Mesenchymal stem cell (in vitro differentiated cells and primary cell): ENCODE measurements at regions not wholly inside any gene's neighbourhood (a gene's known extent, or its start where the extent isn't known, plus 50 kb on each side); places are given as distances from the start of the nearest gene placed in this dataset.

Experiments
- DNase-seq: peaks from one replicate; pipeline ENCODE4 v3.0.0-alpha.2; 2013
- H2AFZ ChIP-seq: one replicate; pipeline ENCODE4 v1.6.1; 2013; ENCODE audit warnings: low read depth, mild to moderate bottlenecking, control low read depth, inconsistent platforms, low read length, moderate library complexity
- H2AK5ac ChIP-seq: 2 replicates; pipeline ENCODE4 v1.6.1; 2013; ENCODE audit warnings: low read length, moderate library complexity, mild to moderate bottlenecking, inconsistent platforms; ENCODE audit not compliant: severe bottlenecking
- H2BK120ac ChIP-seq: one replicate; pipeline ENCODE4 v1.6.1; 2013; ENCODE audit warnings: low read depth, mild to moderate bottlenecking, inconsistent platforms, low read length, moderate library complexity
- H2BK12ac ChIP-seq, 2 experiments: one replicate each; pipeline ENCODE4 v1.6.1; 2013; ENCODE audit warnings: inconsistent platforms in 2 of 2, low read length in 2 of 2, mild to moderate bottlenecking in 2 of 2, moderate library complexity in 2 of 2, control low read depth in 1 of 2
- H2BK15ac ChIP-seq: one replicate; pipeline ENCODE4 v1.6.1; 2013; ENCODE audit warnings: mild to moderate bottlenecking, low read depth, inconsistent platforms; ENCODE audit not compliant: poor library complexity, severe bottlenecking
- H2BK5ac ChIP-seq: 2 replicates; pipeline ENCODE4 v1.6.1; 2013; ENCODE audit warnings: low read depth, mild to moderate bottlenecking, low read length, control low read depth, inconsistent platforms; ENCODE audit not compliant: poor library complexity, severe bottlenecking
- H3K14ac ChIP-seq, 2 experiments: one replicate each; pipeline ENCODE4 v1.6.1; 2013; ENCODE audit warnings: inconsistent platforms in 2 of 2, low read length in 2 of 2, control low read depth in 1 of 2, mild to moderate bottlenecking in 1 of 2, moderate library complexity in 1 of 2
- H3K18ac ChIP-seq, 2 experiments: one replicate each; pipeline ENCODE4 v1.6.1; 2013; ENCODE audit warnings: inconsistent platforms in 2 of 2, low read length in 2 of 2, control low read depth in 1 of 2, low read depth in 1 of 2, mild to moderate bottlenecking in 1 of 2
- H3K23ac ChIP-seq, 2 experiments: one replicate each; pipeline ENCODE4 v1.6.1; 2013; ENCODE audit warnings: inconsistent platforms in 2 of 2, low read length in 2 of 2, mild to moderate bottlenecking in 2 of 2, moderate library complexity in 2 of 2, control low read depth in 1 of 2
- H3K27ac ChIP-seq: 2 replicates; pipeline ENCODE4 v1.5.1; 2013; ENCODE audit warnings: mild to moderate bottlenecking, moderate library complexity, low read length, control low read depth, inconsistent platforms; ENCODE audit not compliant: poor library complexity, severe bottlenecking
- H3K27me3 ChIP-seq, 2 experiments: 2 replicates each; pipeline versions ENCODE4 v1.6.1 to v1.7.0; 2013; ENCODE audit warnings: low read length in 2 of 2, mild to moderate bottlenecking in 2 of 2, moderate library complexity in 2 of 2, control low read depth in 1 of 2, inconsistent platforms in 1 of 2; ENCODE audit not compliant: control insufficient read depth in 1 of 2, insufficient read depth in 1 of 2
- H3K36me3 ChIP-seq, 2 experiments: 2 replicates each; pipeline versions ENCODE4 v1.6.1 to v1.7.0; 2013; ENCODE audit warnings: low read length in 2 of 2, control low read depth in 1 of 2, inconsistent platforms in 1 of 2, low read depth in 1 of 2, mild to moderate bottlenecking in 1 of 2; ENCODE audit not compliant: insufficient read depth in 2 of 2, control insufficient read depth in 1 of 2
- H3K4ac ChIP-seq, 2 experiments: one replicate each; pipeline ENCODE4 v1.6.1; 2013; ENCODE audit warnings: inconsistent platforms in 2 of 2, low read length in 2 of 2, mild to moderate bottlenecking in 2 of 2, moderate library complexity in 2 of 2, control low read depth in 1 of 2, low read depth in 1 of 2
- H3K4me1 ChIP-seq: 2 replicates; pipeline ENCODE4 v1.6.1; 2013; ENCODE audit warnings: low read depth, low read length, control low read depth; ENCODE audit not compliant: control insufficient read depth, insufficient read depth
- H3K4me2 ChIP-seq: 2 replicates; pipeline ENCODE4 v1.6.1; 2013; ENCODE audit warnings: low read length, mild to moderate bottlenecking, inconsistent platforms; ENCODE audit not compliant: poor library complexity, severe bottlenecking
- H3K4me3 ChIP-seq, 2 experiments: 2 replicates each; pipeline versions ENCODE4 v1.5.1 to v1.7.0; 2013; ENCODE audit warnings: low read length in 2 of 2, mild to moderate bottlenecking in 2 of 2, control low read depth in 1 of 2, low read depth in 1 of 2; ENCODE audit not compliant: insufficient read depth in 1 of 2
- H3K79me1 ChIP-seq: replicated peaks from 2 replicates; pipeline ENCODE4 v1.6.1; 2013; ENCODE audit warnings: mild to moderate bottlenecking, control low read depth, low read length, inconsistent platforms; ENCODE audit not compliant: poor library complexity, severe bottlenecking
- H3K9ac ChIP-seq: 2 replicates; pipeline ENCODE4 v1.7.0; 2013; ENCODE audit warnings: mild to moderate bottlenecking, low read length, moderate library complexity
- H3K9me3 ChIP-seq: 2 replicates; pipeline ENCODE4 v1.7.0; 2013; ENCODE audit warnings: mild to moderate bottlenecking, low read length; ENCODE audit not compliant: control insufficient read depth
- H4K8ac ChIP-seq: one replicate; pipeline ENCODE4 v1.6.1; 2013; ENCODE audit warnings: inconsistent platforms, mild to moderate bottlenecking, low read length, moderate library complexity
- H4K91ac ChIP-seq: one replicate; pipeline ENCODE4 v1.6.1; 2013; ENCODE audit warnings: mild to moderate bottlenecking, low read length, inconsistent platforms
- WGBS: methylation state at CpG from one replicate; pipeline ENCODE4 v1.1.7; 2013; ENCODE audit warnings: mixed read lengths; 5-methylcytosine and 5-hydroxymethylcytosine counted together

DNA sequence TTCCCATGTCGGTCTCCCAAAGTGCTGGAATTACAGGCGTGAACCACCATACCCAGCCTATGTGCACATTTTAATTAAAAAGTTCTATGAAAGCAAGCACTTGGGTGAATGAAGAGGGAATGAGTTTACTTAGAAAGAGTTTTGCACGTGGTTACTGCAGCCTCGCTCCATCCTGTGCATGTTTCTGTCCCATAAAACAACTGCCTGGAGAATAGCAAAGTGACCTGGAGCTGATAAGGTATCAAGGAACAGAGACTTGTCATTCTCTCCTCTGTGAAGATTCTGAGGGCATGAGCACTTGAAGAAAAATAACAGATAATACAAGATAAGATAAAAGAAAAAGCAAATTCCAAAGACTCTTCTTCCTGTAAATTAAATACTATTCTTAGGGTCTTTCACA, 112.2 kb upstream of the JCAD start:
- 39% methylated on average over 3 of the region's 4 CpGs for WGBS
- H3K27ac ChIP-seq: no peak overlapping the region
- no peak overlapping the region for H4K91ac ChIP-seq
- H2AK5ac ChIP-seq: no peak overlapping the region
- no peak overlapping the region for H3K9ac ChIP-seq
- H2BK120ac ChIP-seq: no peak overlapping the region
- H4K8ac ChIP-seq: no peak overlapping the region
- H3K23ac ChIP-seq: no peak overlapping the region
- H3K4me2 ChIP-seq: no peak overlapping the region
- H2BK15ac ChIP-seq: no peak overlapping the region
- H2BK5ac ChIP-seq: no peak overlapping the region
- H3K9me3 ChIP-seq: peaks cover 6% of the 10 kb centered on the region
- no peaks in the 10 kb centered on the region for H3K79me1 ChIP-seq
- H2BK12ac ChIP-seq: no peak overlapping the region
- peaks cover 3% of the 10 kb centered on the region for H3K4me1 ChIP-seq
- no peaks in the 10 kb centered on the region for H3K27me3 ChIP-seq
- no peak overlapping the region for H3K4ac ChIP-seq
- H3K18ac ChIP-seq: no peak overlapping the region
- no peak overlapping the region for H3K14ac ChIP-seq
- no peak overlapping the region for H3K4me3 ChIP-seq
- H2AFZ ChIP-seq: no peak overlapping the region
- DNase-seq: peak; percentile 34
- no peaks in the 10 kb centered on the region for H3K36me3 ChIP-seq

GRCh38 chr10:30170814-30171213, 111.4 kb upstream of the JCAD start:
- Histone ChIP-seq H3K27ac (no peak overlapping the region), H2BK15ac (no peak overlapping the region), H3K4me3 (no peak overlapping the region), H2BK120ac (no peak overlapping the region), H2BK5ac (no peak overlapping the region), H2AFZ (no peak overlapping the region), H3K79me1 (no peaks in the 10 kb centered on the region), H3K18ac (no peak overlapping the region), H2AK5ac (no peak overlapping the region), H3K4me2 (no peak overlapping the region), H4K91ac (no peak overlapping the region), H3K23ac (no peak overlapping the region), H3K9ac (no peak overlapping the region), H3K14ac (no peak overlapping the region), H3K9me3 (peaks cover 6% of the 10 kb centered on the region), H3K4ac (no peak overlapping the region), H2BK12ac (no peak overlapping the region), H3K4me1 (no peaks in the 10 kb centered on the region), H4K8ac (no peak overlapping the region), H3K36me3 (no peaks in the 10 kb centered on the region), H3K27me3 (no peaks in the 10 kb centered on the region)
- 100% methylated on average over 1 of the region's 3 CpGs for WGBS
- peak; percentile 59 for DNase-seq

DNA sequence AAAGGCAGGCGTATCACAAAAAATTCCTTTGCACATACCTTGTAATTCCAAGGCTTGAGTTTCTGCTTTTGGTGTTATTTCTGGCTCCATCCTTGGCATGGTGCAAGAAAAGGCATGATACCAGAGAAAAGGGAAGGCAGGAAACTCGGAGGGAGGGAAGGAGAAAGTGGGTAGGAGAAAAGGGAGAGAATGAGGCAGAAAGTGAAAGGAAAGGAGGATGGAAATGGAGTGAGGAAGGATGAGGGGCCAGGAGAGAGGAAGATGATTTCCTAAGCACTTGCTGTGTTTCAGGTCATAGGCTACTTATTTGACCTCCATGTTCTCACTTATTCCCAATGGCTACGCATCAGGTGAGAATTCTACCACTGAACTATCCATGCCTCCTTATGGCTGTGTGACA, 110.8 kb upstream of the JCAD start:
- 92% methylated on average over 2 of the region's 3 CpGs for WGBS
- Histone ChIP-seq H3K79me1 (no peaks in the 10 kb centered on the region), H3K23ac (no peak overlapping the region), H3K4me1 (no peaks in the 10 kb centered on the region), H3K4ac (no peak overlapping the region), H2AK5ac (no peak overlapping the region), H4K8ac (no peak overlapping the region), H2BK12ac (no peak overlapping the region), H3K27ac (no peak overlapping the region), H3K27me3 (peaks cover 0 to 4% of the 10 kb centered on the region in 2 experiments), H3K9me3 (peaks cover 6% of the 10 kb centered on the region), H3K9ac (no peak overlapping the region), H3K36me3 (no peaks in the 10 kb centered on the region), H3K4me3 (no peak overlapping the region), H3K4me2 (no peak overlapping the region), H2BK120ac (no peak overlapping the region), H3K18ac (no peak overlapping the region), H2AFZ (no peak overlapping the region), H2BK5ac (no peak overlapping the region), H4K91ac (no peak overlapping the region), H2BK15ac (no peak overlapping the region), H3K14ac (no peak overlapping the region)
- no peak for DNase-seq

DNA sequence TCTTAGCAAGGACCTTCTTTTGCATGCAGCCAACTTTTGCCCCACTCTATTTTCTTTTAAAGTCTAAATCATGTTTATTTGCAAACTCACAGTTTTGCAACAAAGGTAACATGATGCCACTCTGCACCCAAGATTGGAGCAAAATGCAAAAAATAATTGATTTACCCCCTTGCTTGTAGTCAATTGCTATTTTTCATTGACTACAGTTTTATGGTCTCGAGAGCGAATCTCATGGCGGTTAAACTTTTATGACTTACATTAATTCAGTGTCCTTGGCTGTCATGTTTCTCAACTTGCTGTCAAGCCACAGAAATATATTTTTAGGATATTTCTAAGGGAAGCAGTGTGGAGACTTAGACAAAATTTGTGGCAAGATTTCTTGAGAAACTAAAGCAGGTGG, 110.0 kb upstream of the JCAD start:
- Histone ChIP-seq H3K18ac (no peak overlapping the region), H4K91ac (no peak overlapping the region), H2BK120ac (no peak overlapping the region), H2BK15ac (no peak overlapping the region), H3K27ac (no peak overlapping the region), H3K27me3 (peaks cover 0 to 6% of the 10 kb centered on the region in 2 experiments), H4K8ac (no peak overlapping the region), H3K36me3 (no peaks in the 10 kb centered on the region), H3K14ac (no peak overlapping the region), H3K79me1 (no peaks in the 10 kb centered on the region), H3K9ac (no peak overlapping the region), H2BK12ac (no peak overlapping the region), H2BK5ac (no peak overlapping the region), H3K9me3 (peaks cover 6% of the 10 kb centered on the region), H3K4me3 (no peak overlapping the region), H3K4ac (no peak overlapping the region), H3K4me1 (no peaks in the 10 kb centered on the region), H3K4me2 (no peak overlapping the region), H2AK5ac (no peak overlapping the region), H2AFZ (no peak overlapping the region), H3K23ac (no peak overlapping the region)
- no peak for DNase-seq
- WGBS: 100% methylated on average over 3 of the region's 3 CpGs
